HG03521 (cell line): ENCODE measurements at regions not wholly inside any gene's neighbourhood (a gene's known extent, or its start where the extent isn't known, plus 50 kb on each side); places are given as distances from the start of the nearest gene placed in this dataset.
"Not testable (repeated sequence)": the region's sequence is repeated elsewhere in the genome, so short reads cannot be mapped to it uniquely, and the experiment has no call there.

ENCODE experiments used
- ATAC-seq: cut with Tn5 transposase; IDR thresholded peaks from one replicate; pipeline ENCODE4 v1.9.1; 2021; ENCODE audit warnings: mild to moderate bottlenecking, moderate library complexity; ENCODE audit not compliant: unreplicated experiment

DNA sequence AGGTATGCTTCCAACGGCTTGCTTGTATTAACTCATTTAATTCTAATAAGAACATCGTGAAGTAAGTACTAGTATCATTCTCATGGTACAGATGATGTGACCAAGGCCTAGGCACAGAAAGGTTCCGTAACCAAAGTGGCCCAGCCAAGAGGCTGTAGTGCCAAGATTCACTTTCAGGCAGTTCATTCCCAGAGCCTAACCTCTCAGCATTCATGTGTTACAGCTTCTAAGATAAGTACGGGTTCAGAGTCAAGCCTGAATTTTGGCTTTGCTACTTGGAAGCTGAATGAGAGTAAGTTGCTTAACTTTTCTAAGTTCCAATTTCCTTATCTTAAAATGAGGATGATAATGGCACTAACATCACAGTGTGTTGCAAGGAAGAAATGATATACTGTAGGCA lies 379.9 kb downstream of the AEBP2 start:
- ATAC-seq, result no peak

DNA sequence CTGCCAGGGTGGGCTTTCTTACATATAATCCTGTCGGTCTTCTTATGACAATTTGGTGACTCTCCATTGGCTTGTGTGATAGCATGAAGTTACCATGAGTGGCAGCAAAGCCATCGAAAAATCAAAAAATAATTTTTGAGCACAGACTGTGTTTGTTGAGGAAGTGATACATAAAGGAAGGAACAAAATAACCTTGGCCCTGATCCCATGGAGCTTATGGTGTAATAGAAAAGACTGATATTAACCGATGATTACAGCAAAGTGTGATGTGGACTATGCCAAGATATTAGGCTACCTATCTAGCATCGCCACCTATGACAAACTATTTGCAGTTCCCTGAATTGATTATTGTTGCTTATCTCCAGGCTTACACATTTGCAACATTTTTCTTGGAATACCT lies 383.2 kb downstream of the AEBP2 start:
- no peak for ATAC-seq

DNA sequence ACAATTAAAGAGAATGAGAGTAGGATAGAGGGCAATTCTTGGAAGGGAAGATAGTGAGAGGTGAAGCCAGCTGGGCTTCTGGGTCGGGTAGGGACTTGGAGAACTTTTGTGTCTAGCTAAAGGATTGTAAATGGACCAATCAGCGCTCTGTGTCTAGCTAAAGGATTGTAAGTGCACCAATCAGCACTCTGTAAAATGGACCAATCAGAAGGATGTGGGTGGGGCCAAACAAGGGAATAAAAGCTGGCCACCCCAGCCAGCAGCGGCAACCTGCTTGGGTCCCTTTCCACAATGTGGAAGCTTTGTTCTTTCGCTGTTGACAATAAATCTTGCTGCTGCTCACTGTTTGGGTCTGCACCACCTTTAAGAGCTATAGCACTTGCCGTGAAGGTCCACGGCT lies 384.0 kb downstream of the AEBP2 start:
- ATAC-seq, result not testable (repeated sequence)

DNA sequence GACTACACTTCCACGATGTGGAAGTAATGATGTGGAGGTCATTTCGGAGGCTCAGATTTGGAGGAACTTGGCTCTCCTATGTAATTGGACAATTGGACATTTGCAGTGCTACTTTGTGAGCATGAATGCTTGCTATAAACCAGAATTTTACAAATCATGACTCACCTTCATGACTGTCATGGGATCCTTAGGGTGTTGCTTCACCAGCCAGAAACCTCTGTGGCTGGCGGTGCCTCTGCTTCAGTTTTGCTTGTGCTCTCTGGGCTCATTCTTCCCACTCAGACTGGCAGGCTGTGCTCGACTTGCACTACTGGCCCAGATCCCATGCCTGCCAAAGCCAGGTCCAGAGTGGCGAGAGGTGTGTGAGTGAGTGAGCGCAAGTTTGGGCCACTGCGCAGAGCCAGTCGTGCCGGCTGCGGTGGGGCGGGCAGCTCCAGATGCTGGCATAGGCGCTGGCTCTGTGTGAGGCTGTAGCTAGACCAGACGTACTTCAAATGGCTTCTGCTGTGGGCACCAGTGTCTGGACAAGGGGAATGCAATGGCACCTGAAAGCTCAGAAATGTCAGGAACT lies 387.8 kb downstream of the AEBP2 start:
- ATAC-seq, result no peak

DNA sequence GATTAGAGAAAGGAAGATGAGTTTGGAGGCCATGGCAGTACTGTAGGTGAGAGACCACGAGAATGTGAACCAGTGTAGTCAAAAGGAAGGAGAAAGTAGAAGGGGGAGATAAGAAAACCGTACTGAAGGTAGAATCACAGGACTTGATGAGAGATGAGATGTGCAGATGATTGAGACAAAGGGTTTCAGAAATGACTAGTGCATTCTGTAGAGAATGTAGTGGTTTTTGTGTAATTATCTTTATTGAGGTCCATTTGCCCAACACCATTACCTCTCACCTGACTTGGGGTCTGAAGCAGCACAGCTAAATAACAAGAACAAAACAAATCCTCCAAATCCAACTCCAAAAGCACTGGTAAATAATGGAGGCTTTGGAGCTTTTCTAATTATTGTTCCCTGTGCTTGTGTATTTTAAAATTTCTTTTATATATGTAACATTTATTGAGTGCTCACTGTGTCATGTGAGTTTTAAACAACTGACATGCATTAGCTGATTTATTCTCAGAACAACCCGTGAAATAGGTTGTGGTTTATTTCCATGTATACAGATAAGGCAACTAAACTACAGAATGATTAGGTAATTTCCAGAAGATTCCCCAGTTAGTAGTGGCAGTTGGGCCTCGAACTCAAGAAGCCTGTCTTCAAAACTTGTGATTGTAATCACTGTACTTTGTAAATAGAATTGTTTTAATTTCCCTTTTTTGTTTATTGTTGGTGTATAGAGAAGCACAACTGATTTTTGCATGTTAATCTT lies 390.0 kb downstream of the AEBP2 start:
- no peak for ATAC-seq

DNA sequence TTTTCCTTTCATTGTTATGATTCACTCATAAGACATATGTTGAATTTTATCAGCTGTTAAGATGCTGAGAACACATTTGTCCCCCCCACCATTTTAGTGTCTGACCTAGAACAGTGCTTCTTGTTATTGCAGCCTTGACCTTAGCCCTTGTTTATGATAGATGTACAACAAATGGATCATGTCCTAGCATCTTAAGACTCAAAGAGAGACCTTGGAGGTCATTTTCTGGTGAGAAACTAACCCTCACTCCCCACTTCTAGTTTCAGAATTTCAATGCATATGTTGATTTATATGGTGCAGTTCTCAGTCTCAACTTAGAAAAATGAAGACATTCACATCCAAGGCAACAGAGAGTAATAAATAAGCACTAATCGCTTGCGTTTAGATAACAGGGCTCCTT lies 391.2 kb downstream of the AEBP2 start:
- ATAC-seq, result no peak

DNA sequence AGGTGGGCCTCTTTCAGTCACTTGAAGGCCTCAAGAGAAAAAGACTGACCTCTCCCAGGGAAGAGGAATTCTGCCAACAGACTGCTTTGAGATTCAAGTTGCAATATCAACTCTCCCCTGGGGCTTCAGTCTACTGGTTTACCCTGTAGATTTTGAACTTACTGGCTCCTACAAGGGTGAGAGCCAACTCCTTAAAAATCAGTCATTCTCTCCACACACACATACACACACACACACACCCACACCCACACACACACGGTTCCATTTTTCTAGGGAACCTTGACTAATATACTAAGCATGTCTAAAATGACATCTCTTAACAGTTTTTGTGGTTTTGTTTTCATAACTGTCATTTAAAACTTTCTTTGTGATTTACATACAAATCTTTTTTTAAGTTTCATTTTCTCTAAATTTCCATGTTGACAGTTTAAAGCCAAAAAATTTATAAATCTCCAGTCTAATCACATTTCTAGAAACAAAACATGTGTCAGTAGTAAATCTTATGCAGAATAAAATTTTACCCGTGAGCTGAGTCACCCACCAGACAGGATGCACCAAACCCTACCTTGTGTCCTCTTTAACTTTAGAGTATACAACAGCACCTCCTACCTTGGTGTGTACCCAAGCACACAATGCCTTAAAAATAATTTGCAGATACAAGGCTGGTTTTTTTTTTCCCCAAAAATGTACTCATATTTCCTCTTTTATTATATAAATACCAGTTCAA lies 394.6 kb downstream of the AEBP2 start:
- no peak for ATAC-seq

DNA sequence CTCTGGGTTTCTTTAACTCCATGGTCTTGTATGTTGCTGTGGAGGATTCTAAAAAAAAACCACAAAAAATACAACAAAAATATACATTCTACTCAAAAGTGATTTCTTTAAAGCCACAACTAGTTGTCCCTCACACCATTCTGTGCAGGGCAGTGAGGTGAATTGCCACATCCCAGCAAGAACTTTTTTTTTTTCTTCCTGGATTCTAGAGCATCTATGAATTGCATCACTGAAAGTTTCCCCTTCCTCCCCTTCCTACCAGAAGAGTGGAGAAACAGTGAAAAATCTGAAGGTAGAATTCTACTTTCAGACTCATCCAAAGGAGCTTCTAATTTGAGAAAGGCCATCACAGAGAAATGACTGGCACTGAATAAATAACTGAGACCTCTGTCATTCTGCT lies 395.3 kb downstream of the AEBP2 start:
- no peak for ATAC-seq

DNA sequence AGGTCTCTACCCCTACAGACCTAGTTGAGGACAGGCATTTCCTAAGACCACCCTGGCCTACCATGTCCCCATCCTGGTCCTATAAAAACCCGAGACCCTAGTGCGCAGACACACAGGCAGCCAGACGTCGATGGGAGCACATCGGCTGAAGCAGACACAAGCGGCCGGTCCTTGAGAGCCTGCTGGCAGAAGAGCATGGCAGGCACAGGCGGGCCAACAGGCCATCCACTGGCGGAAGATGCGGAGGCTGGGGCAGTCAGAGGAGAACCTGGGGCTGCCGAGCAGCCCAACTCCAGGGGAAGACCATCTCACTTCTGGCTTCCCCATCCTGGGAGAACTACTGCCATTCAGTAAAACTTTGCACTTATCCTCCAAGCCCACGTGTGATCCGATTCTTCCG lies 396.8 kb downstream of the AEBP2 start:
- no peak for ATAC-seq

DNA sequence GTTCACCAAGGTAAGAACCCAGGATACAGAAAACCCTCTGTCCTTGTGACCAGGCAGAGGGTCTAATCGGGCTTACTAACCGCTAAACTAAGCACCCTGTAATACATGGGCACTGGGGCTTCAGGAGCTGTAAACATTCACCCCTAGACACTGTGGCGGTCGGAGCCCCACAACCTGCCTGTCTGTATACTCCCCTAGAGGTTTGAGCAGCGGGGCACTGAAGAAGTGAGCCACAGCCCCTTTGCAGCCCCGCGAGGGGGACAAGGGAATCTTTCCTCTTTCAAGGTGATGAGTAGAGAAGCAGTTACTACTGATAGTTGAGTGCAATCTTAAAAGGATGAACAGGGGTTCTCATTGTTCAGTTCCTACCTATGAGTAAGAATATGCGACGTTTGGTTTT lies 397.2 kb downstream of the AEBP2 start:
- ATAC-seq, result no peak

DNA sequence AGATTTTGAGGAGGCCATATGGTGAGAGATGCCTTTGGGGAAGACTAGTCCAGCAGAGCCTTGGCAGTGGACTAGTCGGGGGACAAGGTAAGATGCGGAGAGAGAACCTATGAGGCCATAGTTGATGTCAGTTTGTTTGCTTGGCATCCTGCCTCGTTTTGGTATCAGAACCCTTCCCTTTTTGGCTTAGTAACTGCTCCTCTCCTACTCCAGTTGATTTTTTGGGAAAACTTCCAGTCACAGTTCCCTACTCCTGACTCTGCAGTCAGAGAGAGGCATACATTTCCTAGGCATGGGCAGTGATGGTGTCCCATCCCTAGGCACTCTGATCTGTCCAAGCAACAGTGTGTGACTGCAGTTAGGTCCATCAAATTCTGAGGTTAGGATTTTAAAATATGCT lies 398.3 kb downstream of the AEBP2 start:
- no peak for ATAC-seq

DNA sequence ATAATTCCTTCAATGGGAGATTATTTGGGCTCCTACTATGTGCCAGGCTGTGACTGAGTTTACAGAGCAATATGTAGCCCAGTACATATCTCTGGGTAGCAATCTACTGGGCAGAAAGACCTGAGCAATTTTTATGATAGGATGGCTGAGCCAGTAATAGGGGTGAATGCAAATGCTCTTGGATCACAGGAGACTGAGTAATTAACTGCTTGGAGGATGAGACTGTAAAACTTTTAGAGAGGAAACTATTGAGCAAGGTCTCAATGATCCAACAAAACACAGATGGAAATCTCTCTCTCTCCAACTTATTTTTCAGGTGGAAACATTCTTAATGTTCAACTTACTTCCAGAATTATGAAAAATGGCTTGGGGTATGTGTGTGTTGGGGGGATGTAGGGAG lies 402.2 kb downstream of the AEBP2 start:
- ATAC-seq, result no peak

DNA sequence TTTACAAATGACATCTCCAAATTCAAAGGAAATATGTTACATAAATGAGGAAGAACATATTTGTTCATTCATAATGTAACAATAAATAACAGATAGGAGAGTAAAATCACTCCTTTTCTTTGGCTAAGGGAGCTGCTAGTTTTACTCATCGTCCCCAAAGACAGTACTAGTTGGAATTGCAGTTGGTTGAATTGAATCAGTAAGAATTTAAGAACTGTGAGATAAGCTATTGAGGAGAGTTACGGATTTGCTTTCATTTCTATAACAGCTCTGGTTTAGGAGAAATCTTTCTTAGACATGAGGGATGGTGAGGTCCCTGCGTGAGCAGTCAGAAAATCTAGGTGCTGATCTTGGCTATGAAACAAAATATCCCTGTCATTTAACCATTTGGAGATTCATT lies 402.8 kb downstream of the AEBP2 start:
- no peak for ATAC-seq

DNA sequence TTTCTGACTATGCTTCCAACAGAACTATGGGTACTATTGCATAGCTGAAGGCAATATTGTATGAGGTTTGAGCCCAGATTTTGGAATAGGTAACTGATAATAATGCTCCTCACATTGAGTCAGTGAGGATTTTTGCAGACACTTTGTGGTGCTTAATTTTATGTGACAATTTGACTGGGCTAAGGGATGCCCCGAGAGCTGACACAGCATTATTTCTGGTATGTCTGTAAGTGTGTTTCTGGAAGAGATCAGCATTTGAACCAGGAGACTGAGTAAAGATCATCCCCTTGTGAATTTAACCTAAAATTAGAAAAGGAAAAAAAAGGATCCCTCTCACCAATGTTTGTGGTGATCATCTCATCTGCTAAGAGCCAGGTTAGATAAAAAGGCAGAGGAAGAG lies 404.9 kb downstream of the AEBP2 start:
- no peak for ATAC-seq

DNA sequence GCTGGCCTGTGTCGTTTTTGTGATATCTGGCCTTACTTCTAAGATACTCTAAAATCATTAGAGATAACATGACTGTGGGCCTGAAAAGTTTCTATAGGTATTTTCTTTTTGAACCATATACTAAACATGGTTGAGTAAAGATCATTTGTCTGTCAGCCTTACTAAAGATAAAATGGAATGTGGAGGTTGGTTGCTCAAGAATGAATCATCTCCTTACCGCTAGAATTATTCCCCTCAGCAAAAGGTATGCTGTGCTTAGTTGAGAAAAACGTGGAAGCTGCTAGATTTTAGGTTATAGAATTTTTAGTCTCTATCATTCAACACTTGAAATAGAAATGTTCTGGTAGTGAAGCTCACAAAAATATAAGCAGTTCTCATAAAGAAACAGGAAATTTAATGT lies 407.3 kb downstream of the AEBP2 start:
- ATAC-seq, result no peak

DNA sequence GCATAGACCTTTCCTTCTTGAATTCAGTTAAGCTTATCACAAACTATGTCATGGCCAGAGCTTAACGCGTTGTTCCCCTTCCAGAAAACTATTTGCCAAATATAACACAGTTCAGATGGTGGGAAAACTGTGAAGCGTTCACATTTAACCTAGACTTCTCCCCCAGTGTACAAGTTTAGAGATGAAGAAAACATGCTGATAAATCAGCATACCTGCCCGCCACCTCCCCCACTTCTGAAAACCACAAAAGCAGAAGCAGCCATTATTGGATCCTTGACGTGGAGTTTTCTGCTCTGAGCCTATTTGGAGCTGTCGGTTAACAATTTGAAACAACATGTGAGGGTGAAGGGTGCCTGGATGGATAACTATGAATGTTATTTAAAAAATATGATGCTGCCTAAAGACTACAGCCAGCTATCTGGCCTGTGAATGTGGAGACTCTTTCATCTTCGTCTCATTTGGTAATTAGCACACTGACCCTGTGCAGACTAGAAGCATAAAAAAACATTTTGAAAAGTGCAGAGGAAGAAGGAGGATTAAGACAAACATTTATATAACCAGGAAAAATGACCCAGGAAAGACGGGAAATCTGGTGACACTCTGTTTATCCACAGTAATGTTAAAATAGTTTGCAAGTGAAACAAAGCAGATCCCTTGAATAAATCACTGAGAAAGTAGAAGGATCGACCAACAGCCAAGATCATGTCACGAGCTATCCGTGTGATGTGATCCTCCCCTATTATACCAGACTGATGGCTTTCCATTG lies 408.2 kb downstream of the AEBP2 start:
- no peak for ATAC-seq

DNA sequence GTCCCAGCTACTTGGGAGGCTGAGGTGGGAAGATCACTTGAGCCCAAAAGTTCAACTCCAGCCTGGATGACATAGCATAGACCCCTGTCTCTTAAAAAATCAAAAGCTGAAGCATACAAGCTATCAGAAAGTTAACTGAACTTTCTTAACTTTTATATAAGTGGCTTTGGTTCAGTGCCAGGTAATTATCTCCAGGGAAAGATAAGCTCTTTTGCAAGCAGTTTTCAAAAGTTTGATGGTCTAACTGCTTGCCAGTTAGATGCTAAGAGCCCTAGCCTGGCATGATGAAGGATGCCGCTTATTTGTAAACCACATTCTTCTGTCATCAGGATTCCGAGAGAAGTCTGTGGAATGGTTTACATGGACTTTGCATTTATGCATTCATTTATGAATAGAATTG lies 409.1 kb downstream of the AEBP2 start:
- ATAC-seq, result no peak

DNA sequence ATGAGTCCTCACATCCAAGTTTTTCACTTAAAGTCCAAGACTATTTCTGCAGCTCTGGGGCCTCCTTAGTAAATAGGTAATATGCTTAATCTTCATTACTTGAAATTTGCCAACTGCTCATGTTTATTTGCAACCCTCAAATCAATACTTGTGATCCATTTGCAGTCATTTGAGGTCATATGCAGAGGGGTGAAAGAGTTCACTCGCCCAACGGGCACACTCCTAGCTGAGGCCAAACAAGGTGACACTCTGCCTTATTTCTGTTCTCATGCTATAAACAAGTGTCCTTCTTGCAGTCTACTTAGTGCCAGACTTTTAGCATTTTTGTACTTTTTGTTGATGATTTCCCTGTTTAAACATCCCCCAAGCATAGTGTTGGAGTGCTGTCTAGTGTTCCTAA lies 409.9 kb downstream of the AEBP2 start:
- no peak for ATAC-seq

DNA sequence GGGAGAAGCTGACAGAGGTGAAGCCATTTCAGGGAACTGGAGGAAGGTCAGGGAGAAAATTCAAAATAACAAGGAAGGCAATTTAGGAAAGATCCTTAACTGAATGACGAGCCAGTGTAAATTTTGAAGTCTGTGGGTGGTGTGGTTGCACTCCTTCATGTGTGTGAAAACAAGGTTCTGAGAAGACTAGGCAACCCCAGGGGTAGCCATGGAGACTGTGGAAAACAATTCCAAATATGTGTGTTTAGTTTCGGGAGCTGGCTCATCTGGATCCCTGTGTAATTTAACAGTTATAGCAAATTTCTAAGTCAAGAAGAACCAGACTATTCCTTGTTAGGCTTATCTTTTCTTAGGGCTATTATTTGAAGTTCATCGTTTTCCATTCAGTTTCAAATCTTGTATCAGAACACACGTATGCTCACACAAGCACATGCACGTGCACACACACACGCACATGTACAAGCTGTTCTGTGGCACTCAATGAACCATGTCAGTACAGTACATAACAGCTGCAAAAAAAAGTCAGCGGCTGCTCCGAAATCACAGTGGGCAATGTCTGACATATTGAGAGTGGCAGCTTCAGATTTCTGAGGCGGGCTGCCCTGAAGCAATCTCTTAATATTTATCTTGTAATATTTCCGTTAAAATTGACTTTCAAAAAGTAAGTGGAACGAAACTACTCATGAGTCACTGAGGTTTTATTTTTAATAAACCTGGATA lies 411.2 kb downstream of the AEBP2 start:
- no peak for ATAC-seq

DNA sequence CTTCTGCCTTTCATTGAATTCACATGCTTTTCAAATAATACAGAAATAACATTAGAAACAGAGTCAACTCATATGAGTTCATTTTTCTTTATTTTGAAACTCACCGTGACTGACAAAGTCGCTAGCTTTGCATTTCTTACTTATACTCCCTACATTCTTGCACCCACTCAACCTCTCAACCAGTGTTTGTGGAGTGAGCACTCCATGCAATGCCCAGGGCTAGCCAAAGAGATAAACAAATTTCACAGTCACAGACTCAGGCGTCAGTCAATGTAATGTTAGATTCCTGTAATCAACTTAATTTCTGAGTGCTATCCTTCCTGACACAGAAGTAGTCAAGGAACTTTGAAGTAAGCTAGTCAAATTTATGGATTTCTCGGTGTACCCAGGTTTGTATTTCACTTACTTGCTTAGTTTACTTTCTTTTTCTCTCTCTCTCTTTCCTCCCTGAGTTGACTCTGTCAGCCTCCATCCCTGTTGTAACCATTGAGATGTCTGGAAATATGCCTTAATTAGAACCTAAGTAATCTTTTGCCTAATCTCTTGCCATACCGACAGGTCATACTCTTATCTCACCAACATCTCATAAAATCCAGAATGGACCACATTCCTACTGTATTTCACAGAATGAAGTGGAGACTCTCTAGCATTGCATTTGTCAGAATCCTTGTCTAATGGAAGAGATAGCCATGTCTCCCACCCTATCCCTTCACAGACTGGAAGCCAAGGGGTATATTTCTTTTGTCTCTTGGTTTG lies 413.0 kb downstream of the AEBP2 start:
- ATAC-seq, result no peak
